ENCODE measurements at regions not wholly inside any gene's neighbourhood (a gene's known extent, or its start where the extent isn't known, plus 50 kb on each side); places are given as distances from the start of the nearest gene placed in this dataset.

GRCh38 chr13:24100188-24100587 lies 60.3 kb upstream of the SPATA13 start:
- no peak overlapping the region for H3K27ac Mint-ChIP-seq (ENCODE audit: unreplicated experiment)
- H3K36me3 Mint-ChIP-seq (ENCODE audit: low read depth), result no peaks in the 10 kb centered on the region
- no peaks in the 10 kb centered on the region for H3K9me3 Mint-ChIP-seq (ENCODE audit: low read depth)
- no peak overlapping the region for H3K4me3 Mint-ChIP-seq (ENCODE audit: unreplicated experiment)
- no peak for TF ChIP-seq CTCF (IDR thresholded peaks at IDR 0.05)
- H3K27me3 Mint-ChIP-seq (ENCODE audit: low read depth), result peaks cover 4% of the 10 kb centered on the region
- H3K4me1 Mint-ChIP-seq (ENCODE audit: low read depth), result no peaks in the 10 kb centered on the region
- DNase-seq (ENCODE audit: low spot score), result no peak

GRCh38 chr13:24103782-24104372 lies 56.6 kb upstream of the SPATA13 start:
- no peaks in the 10 kb centered on the region for H3K36me3 Mint-ChIP-seq (ENCODE audit: low read depth)
- H3K27me3 Mint-ChIP-seq (ENCODE audit: low read depth), result peaks cover 4% of the 10 kb centered on the region
- no peaks in the 10 kb centered on the region for H3K4me1 Mint-ChIP-seq (ENCODE audit: low read depth)
- H3K27ac Mint-ChIP-seq (ENCODE audit: unreplicated experiment), result no peak overlapping the region
- no peak for TF ChIP-seq CTCF (IDR thresholded peaks at IDR 0.05)
- DNase-seq (ENCODE audit: low spot score), result no peak
- H3K4me3 Mint-ChIP-seq (ENCODE audit: unreplicated experiment), result no peak overlapping the region
- H3K9me3 Mint-ChIP-seq (ENCODE audit: low read depth), result no peaks in the 10 kb centered on the region

GRCh38 chr13:24104723-24105122 lies 55.8 kb upstream of the SPATA13 start:
- Mint-ChIP-seq H3K36me3 (ENCODE audit: low read depth) (no peaks in the 10 kb centered on the region), H3K4me1 (ENCODE audit: low read depth) (no peaks in the 10 kb centered on the region), H3K27me3 (ENCODE audit: low read depth) (peaks cover 4% of the 10 kb centered on the region), H3K9me3 (ENCODE audit: low read depth) (no peaks in the 10 kb centered on the region), H3K4me3 (ENCODE audit: unreplicated experiment) (no peak overlapping the region), H3K27ac (ENCODE audit: unreplicated experiment) (no peak overlapping the region)
- no peak for DNase-seq (ENCODE audit: low spot score)
- no peak for TF ChIP-seq CTCF (IDR thresholded peaks at IDR 0.05)

GRCh38 chr13:24106429-24106828 lies 54.1 kb upstream of the SPATA13 start:
- TF ChIP-seq CTCF (IDR thresholded peaks at IDR 0.05), result no peak
- no peak overlapping the region for H3K4me3 Mint-ChIP-seq (ENCODE audit: unreplicated experiment)
- H3K36me3 Mint-ChIP-seq (ENCODE audit: low read depth), result no peaks in the 10 kb centered on the region
- H3K27ac Mint-ChIP-seq (ENCODE audit: unreplicated experiment), result no peak overlapping the region
- H3K27me3 Mint-ChIP-seq (ENCODE audit: low read depth), result peaks cover 4% of the 10 kb centered on the region
- no peaks in the 10 kb centered on the region for H3K9me3 Mint-ChIP-seq (ENCODE audit: low read depth)
- DNase-seq (ENCODE audit: low spot score), result no peak
- H3K4me1 Mint-ChIP-seq (ENCODE audit: low read depth), result no peaks in the 10 kb centered on the region

DNA sequence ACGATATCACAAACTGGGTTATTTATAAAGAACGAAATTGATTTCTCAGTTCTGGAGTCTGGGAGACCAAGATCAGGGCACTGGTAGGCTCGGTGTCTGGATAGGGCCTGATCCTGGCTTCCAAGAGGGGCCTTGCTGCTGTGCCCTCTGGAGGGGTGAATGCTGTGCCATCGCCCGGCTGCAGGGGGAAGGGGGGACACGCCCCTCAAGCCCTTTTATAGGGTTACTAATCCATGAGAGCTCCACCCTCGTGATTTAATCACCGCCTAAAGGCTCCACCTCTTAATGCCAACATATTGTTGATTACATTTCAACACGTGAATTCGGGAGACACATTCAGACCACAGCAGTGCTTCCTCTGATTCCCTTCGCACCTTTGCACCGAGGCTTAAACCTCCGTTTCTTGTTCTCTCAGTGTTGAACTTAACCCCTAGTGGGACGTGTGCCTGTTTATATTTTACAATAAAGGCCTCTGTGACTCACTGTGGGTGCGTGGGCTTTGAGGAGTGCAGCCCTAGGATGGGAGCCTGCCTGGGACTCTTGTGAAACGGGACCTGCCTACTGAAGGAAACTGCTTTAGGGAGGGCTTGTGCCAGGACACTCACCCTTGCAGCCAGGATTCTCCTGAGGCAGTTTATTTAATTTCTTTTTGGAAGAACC lies 52.4 kb upstream of the SPATA13 start:
- peaks cover 4% of the 10 kb centered on the region for H3K27me3 Mint-ChIP-seq (ENCODE audit: low read depth)
- no peak overlapping the region for H3K27ac Mint-ChIP-seq (ENCODE audit: unreplicated experiment)
- DNase-seq (ENCODE audit: low spot score), result no peak
- H3K9me3 Mint-ChIP-seq (ENCODE audit: low read depth), result no peaks in the 10 kb centered on the region
- H3K4me3 Mint-ChIP-seq (ENCODE audit: unreplicated experiment), result no peak overlapping the region
- H3K36me3 Mint-ChIP-seq (ENCODE audit: low read depth), result no peaks in the 10 kb centered on the region
- H3K4me1 Mint-ChIP-seq (ENCODE audit: low read depth), result peaks cover 15% of the 10 kb centered on the region
- no peak for TF ChIP-seq CTCF (IDR thresholded peaks at IDR 0.05)

Measured in chondrocyte (in vitro differentiated cells).